Panc1 (cell line): ENCODE measurements at regions not wholly inside any gene's neighbourhood (a gene's known extent, or its start where the extent isn't known, plus 50 kb on each side); places are given as distances from the start of the nearest gene placed in this dataset.

Experiments
- ATAC-seq: fragments of 200-7000 bp; cut with Tn5 transposase; 2 replicates; pipeline ENCODE4 v1.9.1; 2020; ENCODE audit warnings: mild to moderate bottlenecking, moderate library complexity
- BruUV-seq: library from RNA; stranded (reverse); fragments of 400-500 nt; replicated peaks from 2 replicates; lab custom pipeline; 2021; lab: Mats Ljungman, UMichigan
- CTCF ChIA-PET: fragments of 300-600 bp; sonication (Branson Sonifier 250); formaldehyde crosslinking; loops from one replicate; lab custom pipeline; 2022; ENCODE audit warnings: antibody characterized with exemption; lab: Charles Lee
- POLR2A ChIA-PET: fragments of 300-600 bp; sonication (Branson Sonifier 250); formaldehyde crosslinking; loops from one replicate; lab custom pipeline; 2022; ENCODE audit warnings: antibody characterized with exemption; lab: Charles Lee
- DNase-seq: peaks from one replicate; pipeline ENCODE4 v3.0.0-alpha.2; 2010; ENCODE audit warnings: low read depth, low spot score
- H3K27ac ChIP-seq: 2 replicates; pipeline ENCODE4 v1.5.1; 2011; ENCODE audit warnings: mild to moderate bottlenecking, low read length, inconsistent platforms
- H3K27me3 ChIP-seq: fragments of 200-500 bp; sonication (Bioruptor generic); 2 replicates; pipeline ENCODE4 v1.6.0; 2014; ENCODE audit warnings: low read length, inconsistent platforms; ENCODE audit not compliant: control insufficient read depth, insufficient read depth
- H3K36me3 ChIP-seq: fragments of 200-500 bp; sonication (Bioruptor generic); 2 replicates; pipeline ENCODE4 v1.5.1; 2014; ENCODE audit warnings: inconsistent platforms, mild to moderate bottlenecking, low read length, moderate library complexity; ENCODE audit not compliant: control insufficient read depth, insufficient read depth
- H3K4me1 ChIP-seq: 2 replicates; pipeline ENCODE4 v1.5.1; 2011; ENCODE audit warnings: inconsistent platforms, mild to moderate bottlenecking, low read length, moderate library complexity; ENCODE audit not compliant: control insufficient read depth, insufficient read depth
- H3K4me3 ChIP-seq, 2 experiments: 2 replicates each; pipeline ENCODE4 v1.5.1; 2011 to 2012; ENCODE audit warnings: low read depth in 2 of 2, low read length in 2 of 2, mild to moderate bottlenecking in 2 of 2, inconsistent platforms in 1 of 2, moderate library complexity in 1 of 2
- H3K9me3 ChIP-seq: fragments of 200-500 bp; sonication (Bioruptor generic); 2 replicates; pipeline ENCODE4 v1.5.1; 2014; ENCODE audit warnings: low read depth, mild to moderate bottlenecking, inconsistent platforms, low read length, moderate library complexity; ENCODE audit not compliant: control insufficient read depth, insufficient read depth
- CTCF ChIP-seq: fragments of 450-650 bp; IDR thresholded peaks from 2 replicates; pipeline ENCODE4 v1.5.1; 2017; ENCODE audit warnings: mild to moderate bottlenecking
- POLR2AphosphoS5 ChIP-seq: IDR thresholded peaks from 2 replicates; pipeline ENCODE4 v1.6.1; 2012; ENCODE audit warnings: mild to moderate bottlenecking, low read depth, low read length, moderate library complexity
- REST ChIP-seq, 2 experiments: IDR thresholded peaks; 2 replicates each; pipeline ENCODE4 v1.6.1; 2011 to 2012; ENCODE audit warnings: low read depth in 2 of 2, control low read depth in 1 of 2, low read length in 1 of 2, mild to moderate bottlenecking in 1 of 2, moderate library complexity in 1 of 2; ENCODE audit not compliant: insufficient read depth in 1 of 2
- SIN3A ChIP-seq: IDR thresholded peaks from 2 replicates; pipeline ENCODE4 v1.6.1; 2012; ENCODE audit warnings: low read depth, mild to moderate bottlenecking, low read length, moderate library complexity, borderline replicate concordance; ENCODE audit not compliant: insufficient read depth
- TCF7L2 ChIP-seq: IDR thresholded peaks from 2 replicates; pipeline ENCODE4 v1.6.1; 2011; ENCODE audit warnings: mild to moderate bottlenecking, low read depth, low read length, inconsistent platforms
- in situ Hi-C: cut with HindIII; loops from 2 replicates; pipeline ENCODE4 v1.10.0; 2016; ENCODE audit warnings: low sequenced_read_pairs, low pct_unique_long_range_greater_than_20kb
- intact Hi-C: fragments of 100-400 bp; cut with micrococcal nuclease; formaldehyde crosslinking; loops from one replicate; pipeline ENCODE4 v1.10.0; 2022; ENCODE audit not compliant: unreplicated experiment

GRCh38 chr1:96931136-96931535 lies 209.6 kb downstream of the PTBP2 start:
- intact Hi-C loops, result no loop called here
- in situ Hi-C loops, result no loop called here
- no peaks in the 10 kb centered on the region for H3K27me3 ChIP-seq
- no peak for TF ChIP-seq REST (IDR thresholded peaks at IDR 0.05; ENCODE audit: insufficient read depth in 1 of 2, low read depth in 2 of 2, low read length in 1 of 2)
- no peak for TF ChIP-seq TCF7L2
- no peak for TF ChIP-seq SIN3A
- no peak for TF ChIP-seq POLR2AphosphoS5
- TF ChIP-seq CTCF, result no peak
- H3K27ac ChIP-seq, result no peak overlapping the region
- ATAC-seq, result no peak
- no peak overlapping the region for H3K4me3 ChIP-seq
- H3K4me1 ChIP-seq, result no peaks in the 10 kb centered on the region
- ChIA-PET CTCF (no interaction called here), POLR2A (no interaction called here)
- H3K9me3 ChIP-seq, result no peaks in the 10 kb centered on the region
- no peaks in the 10 kb centered on the region for H3K36me3 ChIP-seq
- BruUV-seq, result no TSS peak
- DNase-seq, result no peak

GRCh38 chr1:96934282-96934681 lies 212.7 kb downstream of the PTBP2 start:
- ATAC-seq, result no peak
- TF ChIP-seq POLR2AphosphoS5 (no peak), CTCF (no peak), REST (IDR thresholded peaks at IDR 0.05; ENCODE audit: insufficient read depth in 1 of 2, low read depth in 2 of 2, low read length in 1 of 2) (no peak), TCF7L2 (no peak), SIN3A (no peak)
- in situ Hi-C loops, result no loop called here
- DNase-seq, result no peak
- intact Hi-C loops, result no loop called here
- Histone ChIP-seq H3K4me1 (no peaks in the 10 kb centered on the region), H3K9me3 (no peaks in the 10 kb centered on the region), H3K27me3 (no peaks in the 10 kb centered on the region), H3K36me3 (no peaks in the 10 kb centered on the region), H3K27ac (no peak overlapping the region), H3K4me3 (no peak overlapping the region)
- CTCF ChIA-PET, result no interaction called here
- BruUV-seq, result no TSS peak
- POLR2A ChIA-PET, result no interaction called here
